Stimulated activated CD8-positive, alpha-beta memory T cell treated with anti-CD3 and anti-CD28 coated beads, Interleukin-4, amount 100 ng/mL, for 4 hours (primary cell): ENCODE measurements at regions not wholly inside any gene's neighbourhood (a gene's known extent, or its start where the extent isn't known, plus 50 kb on each side); places are given as distances from the start of the nearest gene placed in this dataset.

Experiments
- DNase-seq, 2 donors: peaks; one replicate each; pipeline ENCODE4 v3.0.0-alpha.2; 2020; ENCODE audit warnings: low read depth in 2 of 2, low spot score in 1 of 2

GRCh38 chr13:103540382-103540765, 474.2 kb upstream of the SLC10A2 start:
- DNase-seq: no peak

- no peak for DNase-seq
These were observed 473.6 kb upstream of the SLC10A2 start for GRCh38 chr13:103539721-103540381.

- no peak for DNase-seq
These were observed 473.0 kb upstream of the SLC10A2 start for GRCh38 chr13:103539265-103539664.

GRCh38 chr13:103537616-103538015, 471.4 kb upstream of the SLC10A2 start:
- DNase-seq: no peak

GRCh38 chr13:103531278-103531677, 465.1 kb upstream of the SLC10A2 start:
- no peak for DNase-seq

GRCh38 chr13:103528437-103528836, 462.2 kb upstream of the SLC10A2 start:
- no peak for DNase-seq

GRCh38 chr13:103525530-103525929, 459.3 kb upstream of the SLC10A2 start:
- no peak for DNase-seq

- DNase-seq: no peak
These were observed 457.6 kb upstream of the SLC10A2 start for GRCh38 chr13:103523858-103524257.

GRCh38 chr13:103521532-103521931, 455.3 kb upstream of the SLC10A2 start:
- DNase-seq: no peak

GRCh38 chr13:103517768-103518102, 451.5 kb upstream of the SLC10A2 start:
- DNase-seq: no peak

GRCh38 chr13:103517066-103517767, 451.0 kb upstream of the SLC10A2 start:
- DNase-seq: no peak

GRCh38 chr13:103516015-103516795, 450.0 kb upstream of the SLC10A2 start:
- DNase-seq: no peak

GRCh38 chr13:103515410-103515809, 449.2 kb upstream of the SLC10A2 start:
- DNase-seq: no peak

GRCh38 chr13:103514619-103515018, 448.4 kb upstream of the SLC10A2 start:
- DNase-seq: no peak

GRCh38 chr13:103514188-103514587, 448.0 kb upstream of the SLC10A2 start:
- no peak for DNase-seq

GRCh38 chr13:103510007-103510535, 443.9 kb upstream of the SLC10A2 start:
- DNase-seq: no peak

- no peak for DNase-seq
These were observed 431.2 kb upstream of the SLC10A2 start for GRCh38 chr13:103497404-103497803.

- no peak for DNase-seq
These were observed 421.6 kb upstream of the SLC10A2 start for GRCh38 chr13:103487841-103488240.

- DNase-seq: no peak
These were observed 406.9 kb upstream of the SLC10A2 start for GRCh38 chr13:103473081-103473480.

GRCh38 chr13:103471896-103472295, 405.7 kb upstream of the SLC10A2 start:
- DNase-seq: no peak

- no peak for DNase-seq
These were observed 403.6 kb upstream of the SLC10A2 start for GRCh38 chr13:103469771-103470170.

GRCh38 chr13:103466761-103467160, 400.5 kb upstream of the SLC10A2 start:
- no peak for DNase-seq
